ENCODE measurements at regions not wholly inside any gene's neighbourhood (a gene's known extent, or its start where the extent isn't known, plus 50 kb on each side); places are given as distances from the start of the nearest gene placed in this dataset.

- TF ChIP-seq, protein P1, sequence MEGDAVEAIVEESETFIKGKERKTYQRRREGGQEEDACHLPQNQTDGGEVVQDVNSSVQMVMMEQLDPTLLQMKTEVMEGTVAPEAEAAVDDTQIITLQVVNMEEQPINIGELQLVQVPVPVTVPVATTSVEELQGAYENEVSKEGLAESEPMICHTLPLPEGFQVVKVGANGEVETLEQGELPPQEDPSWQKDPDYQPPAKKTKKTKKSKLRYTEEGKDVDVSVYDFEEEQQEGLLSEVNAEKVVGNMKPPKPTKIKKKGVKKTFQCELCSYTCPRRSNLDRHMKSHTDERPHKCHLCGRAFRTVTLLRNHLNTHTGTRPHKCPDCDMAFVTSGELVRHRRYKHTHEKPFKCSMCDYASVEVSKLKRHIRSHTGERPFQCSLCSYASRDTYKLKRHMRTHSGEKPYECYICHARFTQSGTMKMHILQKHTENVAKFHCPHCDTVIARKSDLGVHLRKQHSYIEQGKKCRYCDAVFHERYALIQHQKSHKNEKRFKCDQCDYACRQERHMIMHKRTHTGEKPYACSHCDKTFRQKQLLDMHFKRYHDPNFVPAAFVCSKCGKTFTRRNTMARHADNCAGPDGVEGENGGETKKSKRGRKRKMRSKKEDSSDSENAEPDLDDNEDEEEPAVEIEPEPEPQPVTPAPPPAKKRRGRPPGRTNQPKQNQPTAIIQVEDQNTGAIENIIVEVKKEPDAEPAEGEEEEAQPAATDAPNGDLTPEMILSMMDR (IDR thresholded peaks at IDR 0.05), result no peak
- H3K9ac ChIP-seq, result no peak overlapping the region
- H3K27ac ChIP-seq, result no peak overlapping the region
- no peaks in the 10 kb centered on the region for H3K79me2 ChIP-seq
- no peaks in the 10 kb centered on the region for H3K27me3 ChIP-seq (ENCODE audit: control insufficient read depth, insufficient read depth, low read length)
- no peak overlapping the region for H2AFZ ChIP-seq
- no peaks in the 10 kb centered on the region for H3K36me3 ChIP-seq (ENCODE audit: control insufficient read depth, insufficient read depth, low read length)
- no peak overlapping the region for H3K4me2 ChIP-seq (ENCODE audit: low read length)
- H3K4me3 ChIP-seq (ENCODE audit: low read depth, low read length), result no peak overlapping the region
- no peaks in the 10 kb centered on the region for H3K9me3 ChIP-seq (ENCODE audit: control insufficient read depth, low read length)
- H3K4me1 ChIP-seq, result no peaks in the 10 kb centered on the region
Observed at GRCh38 chr2:175516555-175516954, 335.0 kb upstream of the ATP5MC3 start.

- TF ChIP-seq, protein P1 (IDR thresholded peaks at IDR 0.05), result no peak
- H3K4me2 ChIP-seq (ENCODE audit: low read length), result no peak overlapping the region
- no peak overlapping the region for H3K4me3 ChIP-seq (ENCODE audit: low read depth, low read length)
- no peaks in the 10 kb centered on the region for H3K79me2 ChIP-seq
- no peak overlapping the region for H3K9ac ChIP-seq
- H3K27me3 ChIP-seq (ENCODE audit: control insufficient read depth, insufficient read depth, low read length), result no peaks in the 10 kb centered on the region
- H3K9me3 ChIP-seq (ENCODE audit: control insufficient read depth, low read length), result no peaks in the 10 kb centered on the region
- no peak overlapping the region for H3K27ac ChIP-seq
- H3K36me3 ChIP-seq (ENCODE audit: control insufficient read depth, insufficient read depth, low read length), result no peaks in the 10 kb centered on the region
- no peak overlapping the region for H2AFZ ChIP-seq
- no peaks in the 10 kb centered on the region for H3K4me1 ChIP-seq
Observed at GRCh38 chr2:175500255-175500654, 318.7 kb upstream of the ATP5MC3 start.

DNA sequence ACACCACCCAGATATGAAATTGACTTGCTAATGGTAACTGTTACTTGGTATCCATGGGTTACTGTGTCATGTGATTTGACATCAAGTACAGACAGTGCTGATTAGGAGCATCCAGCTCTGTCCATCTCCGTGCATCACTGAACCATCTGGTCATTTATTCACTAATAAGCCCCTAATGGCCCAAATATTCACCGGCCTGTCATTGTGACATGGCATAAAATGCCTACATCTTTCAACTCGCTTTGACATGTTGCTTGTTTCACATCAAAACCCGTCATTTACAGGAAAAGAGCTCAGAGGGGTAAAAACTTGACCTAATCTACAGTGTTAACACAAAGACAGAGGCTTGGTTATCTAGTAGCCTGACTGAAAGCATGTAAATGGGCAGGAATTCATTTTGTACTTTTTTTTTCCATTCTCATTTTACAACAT, 308.9 kb upstream of the ATP5MC3 start:
- H3K9ac ChIP-seq, result no peak overlapping the region
- no peaks in the 10 kb centered on the region for H3K27me3 ChIP-seq (ENCODE audit: control insufficient read depth, insufficient read depth, low read length)
- no peak overlapping the region for H2AFZ ChIP-seq
- no peak overlapping the region for H3K4me3 ChIP-seq (ENCODE audit: low read depth, low read length)
- no peak overlapping the region for H3K4me2 ChIP-seq (ENCODE audit: low read length)
- H3K9me3 ChIP-seq (ENCODE audit: control insufficient read depth, low read length), result no peaks in the 10 kb centered on the region
- TF ChIP-seq, protein P1 (IDR thresholded peaks at IDR 0.05), result no peak
- no peak overlapping the region for H3K27ac ChIP-seq
- no peaks in the 10 kb centered on the region for H3K79me2 ChIP-seq
- H3K36me3 ChIP-seq (ENCODE audit: control insufficient read depth, insufficient read depth, low read length), result no peaks in the 10 kb centered on the region
- H3K4me1 ChIP-seq, result no peaks in the 10 kb centered on the region

GRCh38 chr2:175478096-175478768, 296.7 kb upstream of the ATP5MC3 start:
- Histone ChIP-seq H2AFZ (no peak overlapping the region), H3K4me1 (no peaks in the 10 kb centered on the region), H3K4me2 (ENCODE audit: low read length) (no peak overlapping the region), H3K79me2 (no peaks in the 10 kb centered on the region), H3K4me3 (ENCODE audit: low read depth, low read length) (no peak overlapping the region), H3K27ac (no peak overlapping the region), H3K27me3 (ENCODE audit: control insufficient read depth, insufficient read depth, low read length) (no peaks in the 10 kb centered on the region), H3K9ac (no peak overlapping the region), H3K9me3 (ENCODE audit: control insufficient read depth, low read length) (no peaks in the 10 kb centered on the region), H3K36me3 (ENCODE audit: control insufficient read depth, insufficient read depth, low read length) (no peaks in the 10 kb centered on the region)
- TF ChIP-seq, protein P1 (IDR thresholded peaks at IDR 0.05), result no peak

DNA sequence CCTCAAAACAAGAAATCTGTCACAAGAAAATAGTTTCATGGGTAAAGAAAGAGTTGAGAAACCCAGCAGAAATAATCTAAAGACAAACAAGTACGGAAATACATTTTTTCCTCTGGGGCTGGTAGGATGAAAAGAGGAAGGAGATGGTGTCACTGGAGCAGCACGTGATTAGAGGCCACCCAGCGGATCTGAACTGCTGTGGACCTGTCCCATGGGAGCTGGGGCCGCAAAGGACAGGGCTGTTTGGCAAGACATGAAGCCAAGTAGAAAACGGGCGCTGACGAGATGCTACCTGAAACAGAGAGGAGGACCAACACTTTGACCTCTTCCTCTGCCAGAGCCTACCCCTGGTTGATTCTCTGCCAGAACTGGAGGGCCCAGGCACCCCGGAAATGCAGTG, 295.4 kb upstream of the ATP5MC3 start:
- Histone ChIP-seq H3K4me3 (ENCODE audit: low read depth, low read length) (no peak overlapping the region), H3K27ac (no peak overlapping the region), H3K36me3 (ENCODE audit: control insufficient read depth, insufficient read depth, low read length) (no peaks in the 10 kb centered on the region), H3K9me3 (ENCODE audit: control insufficient read depth, low read length) (no peaks in the 10 kb centered on the region), H3K79me2 (no peaks in the 10 kb centered on the region), H3K4me2 (ENCODE audit: low read length) (no peak overlapping the region), H3K9ac (no peak overlapping the region), H3K27me3 (ENCODE audit: control insufficient read depth, insufficient read depth, low read length) (no peaks in the 10 kb centered on the region), H3K4me1 (no peaks in the 10 kb centered on the region), H2AFZ (no peak overlapping the region)
- TF ChIP-seq, protein P1 (IDR thresholded peaks at IDR 0.05), result no peak

Data from parathyroid adenoma (tissue), 2 donors.